Effector memory CD8-positive, alpha-beta T cell (primary cell): ENCODE measurements at regions not wholly inside any gene's neighbourhood (a gene's known extent, or its start where the extent isn't known, plus 50 kb on each side); places are given as distances from the start of the nearest gene placed in this dataset.
"Not testable (repeated sequence)": the region's sequence is repeated elsewhere in the genome, so short reads cannot be mapped to it uniquely, and the experiment has no call there.

Experiments used
- ATAC-seq: fragments of 150-1000 bp; cut with Tn5 transposase; replicated peaks from 2 replicates; pipeline ENCODE4 v1.10.0; 2021; ENCODE audit warnings: mild to moderate bottlenecking, moderate library complexity
- DNase-seq, 3 experiments: peaks; one replicate each; pipeline ENCODE4 v3.0.0; 2021
- H3K27ac Mint-ChIP-seq, 2 donors: one replicate each; pipeline ENCODE4 v1.8.0; 2022; ENCODE audit warnings: mild to moderate bottlenecking in 2 of 2, mixed read lengths in 2 of 2, moderate library complexity in 2 of 2
- H3K27me3 Mint-ChIP-seq, 2 donors: one replicate each; pipeline ENCODE4 v1.8.0; 2022; ENCODE audit warnings: mixed read lengths in 2 of 2
- H3K36me3 Mint-ChIP-seq: one replicate; pipeline ENCODE4 v1.8.0; 2022; ENCODE audit warnings: mild to moderate bottlenecking, moderate library complexity, mixed read lengths; ENCODE audit not compliant: insufficient read depth
- H3K4me1 Mint-ChIP-seq, 2 donors: one replicate each; pipeline ENCODE4 v1.8.0; 2022; ENCODE audit warnings: low read depth in 2 of 2, mixed read lengths in 2 of 2
- H3K4me3 Mint-ChIP-seq, 2 donors: one replicate each; pipeline ENCODE4 v1.8.0; 2022; ENCODE audit warnings: mild to moderate bottlenecking in 2 of 2, mixed read lengths in 2 of 2, moderate library complexity in 2 of 2
- H3K9me3 Mint-ChIP-seq, 2 donors: one replicate each; pipeline ENCODE4 v1.8.0; 2022; ENCODE audit warnings: mixed read lengths in 2 of 2

DNA sequence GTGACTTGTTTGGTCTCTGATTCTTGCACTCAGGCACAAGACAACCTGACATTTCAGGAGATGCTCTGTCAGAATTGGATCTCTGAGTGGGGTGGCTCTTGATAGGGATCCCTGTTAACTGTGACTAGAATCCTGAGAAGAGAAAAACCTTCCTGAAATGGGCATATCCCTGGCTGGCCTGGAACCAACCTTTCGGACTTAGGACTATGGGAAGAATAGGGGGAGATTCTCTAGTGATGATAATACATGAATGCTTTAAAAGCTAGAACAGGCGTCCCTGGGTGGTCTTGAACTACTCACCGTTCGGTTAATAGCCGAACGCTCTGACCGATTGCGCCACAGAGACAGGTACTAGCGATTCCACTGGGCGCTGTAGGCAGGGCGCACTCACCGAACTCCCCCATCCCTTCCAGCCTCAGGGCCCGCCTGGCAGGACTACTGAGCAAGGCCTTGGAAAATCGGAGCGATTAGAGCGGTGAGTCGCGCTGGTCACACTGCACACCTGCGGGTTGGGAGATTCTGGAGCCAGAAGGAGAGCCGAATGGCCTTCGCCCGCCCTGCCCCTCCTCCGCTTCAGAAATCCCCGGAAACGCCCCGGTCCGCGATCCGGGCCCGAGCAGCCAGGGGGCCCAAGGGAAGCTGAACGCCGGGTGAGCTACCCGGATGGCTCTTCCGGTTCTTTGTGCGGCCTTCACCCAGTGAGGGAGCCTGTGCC, 257.6 kb upstream of the NOTCH2NLA start:
- not testable (repeated sequence) for H3K9me3 Mint-ChIP-seq, ATAC-seq, H3K27ac Mint-ChIP-seq, DNase-seq, H3K4me1 Mint-ChIP-seq, H3K4me3 Mint-ChIP-seq, H3K36me3 Mint-ChIP-seq
- H3K27me3 Mint-ChIP-seq, result peaks cover 9 to 15% of the 10 kb centered on the region in 2 donors

DNA sequence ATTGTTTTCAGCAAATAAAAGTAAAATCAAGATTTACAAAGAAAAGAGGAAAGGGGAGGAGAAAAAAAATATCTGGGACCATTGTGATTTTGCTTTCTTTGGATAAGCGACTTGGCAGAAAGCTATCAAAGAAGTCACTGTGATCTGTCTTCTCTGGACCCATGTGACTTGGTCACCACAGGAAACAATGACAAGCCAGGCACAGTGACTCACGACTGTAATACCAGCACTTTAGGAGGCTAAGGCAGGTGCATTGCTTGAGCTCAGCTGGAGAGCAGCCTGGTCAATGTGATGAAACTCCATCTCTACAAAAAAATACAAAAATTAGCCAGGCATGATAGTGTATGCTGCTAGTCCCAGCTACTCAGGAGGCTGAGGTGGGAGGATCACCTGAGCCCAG, 255.4 kb upstream of the NOTCH2NLA start:
- not testable (repeated sequence) for H3K4me1 Mint-ChIP-seq, H3K4me3 Mint-ChIP-seq, DNase-seq, H3K9me3 Mint-ChIP-seq, H3K36me3 Mint-ChIP-seq, H3K27ac Mint-ChIP-seq
- peak; percentile 81 for ATAC-seq
- peaks cover 9 to 15% of the 10 kb centered on the region in 2 donors for H3K27me3 Mint-ChIP-seq

DNA sequence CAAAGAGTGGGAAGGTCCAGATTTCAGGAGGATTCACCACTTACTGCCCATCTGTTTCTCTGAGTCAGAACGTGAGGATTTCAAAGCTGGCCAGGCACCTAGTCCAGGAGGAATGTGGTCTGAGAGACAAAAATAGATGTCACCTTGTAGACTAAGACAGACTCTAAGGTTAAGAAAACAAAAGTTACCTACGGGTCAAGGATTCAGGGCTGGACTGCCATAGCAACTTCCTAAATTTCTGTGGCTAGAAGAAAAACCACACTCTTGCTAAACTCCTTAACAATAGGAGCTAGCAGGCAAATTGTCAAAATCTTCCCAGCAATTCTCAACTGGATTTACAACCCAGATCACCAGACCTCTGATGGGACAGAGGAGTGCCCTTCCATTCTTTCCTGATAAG, 250.4 kb upstream of the NOTCH2NLA start:
- not testable (repeated sequence) for H3K9me3 Mint-ChIP-seq, DNase-seq, H3K4me1 Mint-ChIP-seq, ATAC-seq, H3K36me3 Mint-ChIP-seq, H3K4me3 Mint-ChIP-seq, H3K27ac Mint-ChIP-seq
- H3K27me3 Mint-ChIP-seq, result peaks cover 0 to 10% of the 10 kb centered on the region in 2 donors

DNA sequence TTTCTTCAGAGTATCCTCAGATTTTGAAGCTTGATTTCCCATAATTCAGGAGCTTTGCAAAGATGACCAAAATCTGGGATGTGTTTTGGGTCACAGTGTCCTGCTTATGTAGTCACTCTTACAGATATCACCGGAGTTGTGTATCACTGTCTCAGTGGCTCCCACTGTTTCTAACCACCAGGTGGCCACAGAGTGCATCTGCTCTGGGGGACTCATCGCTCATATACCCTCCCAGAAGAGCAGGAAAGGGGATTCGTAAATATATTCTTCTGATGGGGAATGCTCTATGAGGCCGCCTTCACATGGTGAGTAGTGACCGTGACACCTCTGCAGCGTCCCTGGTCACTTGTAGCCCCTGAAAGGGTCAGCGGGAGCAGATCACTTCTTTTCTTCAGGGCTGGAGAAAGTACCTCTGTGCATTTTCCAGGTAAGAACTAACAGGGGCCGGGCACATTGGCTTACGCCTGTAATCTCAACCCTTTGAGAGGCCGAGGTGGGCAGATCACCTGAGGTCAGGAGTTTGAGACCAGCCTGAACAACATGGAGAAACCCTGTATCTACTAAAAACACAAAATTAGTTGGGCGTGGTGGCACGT, 249.4 kb upstream of the NOTCH2NLA start:
- H3K9me3 Mint-ChIP-seq, H3K4me3 Mint-ChIP-seq, H3K27ac Mint-ChIP-seq, H3K36me3 Mint-ChIP-seq, H3K4me1 Mint-ChIP-seq: not testable (repeated sequence)
- DNase-seq (peak; percentile 2 to 14 (median 4)), ATAC-seq (peak; percentile 35)
- peaks cover 0 to 10% of the 10 kb centered on the region in 2 donors for H3K27me3 Mint-ChIP-seq

DNA sequence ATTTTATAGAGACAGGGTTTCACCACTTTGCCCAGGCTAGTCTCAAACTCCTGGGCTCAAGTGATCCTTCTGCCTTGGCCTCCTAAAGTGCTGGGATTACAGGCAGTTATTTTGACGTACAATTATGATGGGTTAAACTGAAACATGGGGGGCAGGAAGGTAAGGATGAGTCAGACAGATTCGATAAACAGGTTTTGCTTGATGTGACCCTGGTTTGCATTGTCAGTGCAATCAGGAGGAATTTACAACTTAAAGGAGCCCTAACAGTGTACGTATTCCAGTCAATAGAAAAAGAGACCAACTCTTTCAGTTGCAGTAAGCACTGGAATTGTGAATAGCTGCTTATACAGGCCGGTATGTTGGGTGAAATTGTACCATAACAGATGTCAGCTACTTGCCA, 246.3 kb upstream of the NOTCH2NLA start:
- not testable (repeated sequence) for H3K27ac Mint-ChIP-seq, DNase-seq, H3K36me3 Mint-ChIP-seq, H3K4me1 Mint-ChIP-seq, ATAC-seq, H3K4me3 Mint-ChIP-seq, H3K9me3 Mint-ChIP-seq
- peaks cover 0 to 10% of the 10 kb centered on the region in 2 donors for H3K27me3 Mint-ChIP-seq

DNA sequence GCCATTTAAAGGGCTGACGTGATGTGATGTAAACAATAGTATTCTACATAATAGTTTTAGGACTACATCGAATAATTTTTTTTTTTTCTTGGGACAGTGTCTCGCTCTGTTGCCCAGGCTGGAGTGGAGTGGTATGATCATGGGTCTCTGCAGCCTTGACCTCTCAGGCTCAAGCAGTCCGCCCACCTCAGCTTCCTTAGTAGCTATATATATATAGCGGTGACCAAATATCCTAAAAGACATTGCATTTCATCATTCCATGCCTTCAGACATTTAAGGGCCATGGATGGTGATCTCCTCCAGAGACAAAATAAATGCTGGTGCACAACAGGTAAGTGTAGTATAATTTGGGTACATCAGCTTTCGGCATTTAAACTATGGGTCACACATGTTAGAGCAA, 245.4 kb upstream of the NOTCH2NLA start:
- not testable (repeated sequence) for H3K9me3 Mint-ChIP-seq, H3K27ac Mint-ChIP-seq, H3K36me3 Mint-ChIP-seq, ATAC-seq, DNase-seq, H3K4me1 Mint-ChIP-seq, H3K4me3 Mint-ChIP-seq
- H3K27me3 Mint-ChIP-seq, result peaks cover 0 to 10% of the 10 kb centered on the region in 2 donors

DNA sequence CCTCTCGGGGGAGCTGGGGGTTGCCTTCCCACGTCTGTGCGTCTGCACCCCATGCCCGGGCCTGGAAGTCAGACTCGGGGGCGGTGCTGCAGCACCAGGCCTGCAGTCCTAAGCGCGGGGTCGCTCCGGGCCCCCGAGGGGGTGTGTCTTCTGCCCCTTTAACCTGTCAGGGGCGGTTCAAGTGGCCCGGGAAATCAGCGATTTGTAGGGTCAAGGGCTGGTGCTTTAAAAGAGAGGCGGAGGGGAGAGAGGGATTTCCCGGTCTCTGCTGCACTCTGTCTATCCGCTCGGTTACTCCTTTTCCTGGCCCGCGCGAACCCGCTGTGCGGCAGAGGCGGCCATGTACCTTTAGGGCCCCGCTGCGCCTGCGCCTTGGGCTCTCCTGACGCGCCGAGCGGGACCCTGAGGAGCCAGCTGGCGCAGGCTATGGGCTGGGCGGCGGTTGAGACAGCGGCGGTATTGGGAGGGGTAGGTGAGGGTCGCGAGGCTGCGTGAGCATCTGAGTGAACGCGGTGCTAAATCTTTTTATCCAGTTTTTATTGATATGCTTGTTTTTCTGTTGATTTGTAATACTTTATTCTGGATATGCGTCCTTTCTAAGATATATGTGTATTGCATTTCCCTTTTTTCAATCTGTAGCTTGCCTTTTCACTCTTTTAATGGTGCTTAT, 243.5 kb upstream of the NOTCH2NLA start:
- Mint-ChIP-seq H3K27ac (peak overlapping the region; percentile 57 to 85), H3K4me3 (peak overlapping the region; percentile 80 to 82)
- peak; percentile 59 to 64 (median 60) for DNase-seq
- H3K9me3 Mint-ChIP-seq, H3K27me3 Mint-ChIP-seq, H3K4me1 Mint-ChIP-seq, H3K36me3 Mint-ChIP-seq: not testable (repeated sequence)
- ATAC-seq, result peak; percentile 100

DNA sequence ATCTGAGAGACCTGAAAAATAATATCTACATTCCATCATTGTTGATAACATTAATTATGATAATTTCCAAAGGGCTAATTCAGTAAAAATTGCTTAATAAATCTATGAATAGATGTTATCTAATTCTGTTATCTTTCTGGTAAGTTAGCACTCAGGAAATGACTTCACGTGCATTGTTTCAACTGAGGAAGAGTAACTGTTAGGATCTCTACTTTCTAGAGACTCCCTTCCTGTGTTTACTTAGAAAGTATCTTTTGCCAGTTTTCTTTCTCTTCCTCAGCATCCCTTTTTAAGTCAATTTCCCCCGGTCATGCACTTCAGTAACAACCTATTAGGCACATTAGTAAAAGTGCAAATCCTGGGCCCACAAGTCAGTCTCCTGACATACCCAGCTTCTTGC, 231.1 kb upstream of the NOTCH2NLA start:
- not testable (repeated sequence) for H3K27me3 Mint-ChIP-seq, H3K9me3 Mint-ChIP-seq, H3K4me3 Mint-ChIP-seq, H3K36me3 Mint-ChIP-seq, ATAC-seq, H3K4me1 Mint-ChIP-seq, H3K27ac Mint-ChIP-seq, DNase-seq

DNA sequence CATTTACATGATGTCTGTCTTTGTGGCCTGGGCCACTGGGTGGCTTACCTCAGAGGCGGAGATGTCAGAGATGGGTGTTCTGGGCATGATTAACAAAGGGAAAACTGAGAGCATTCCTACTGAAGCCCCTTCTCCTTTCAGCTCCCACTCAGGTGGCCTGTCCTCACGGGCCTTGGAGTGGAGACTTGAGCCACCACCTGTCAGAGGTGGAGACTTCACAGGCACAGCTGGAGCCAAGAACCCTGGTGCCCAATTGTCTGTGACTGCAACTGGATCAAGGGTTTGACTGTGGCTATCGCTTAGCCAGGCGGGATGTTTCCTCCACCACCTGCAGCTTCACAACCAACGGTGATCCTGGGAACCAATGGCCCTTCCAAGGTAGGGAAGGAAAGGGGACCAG, 230.5 kb upstream of the NOTCH2NLA start:
- not testable (repeated sequence) for H3K27me3 Mint-ChIP-seq, DNase-seq, H3K27ac Mint-ChIP-seq

DNA sequence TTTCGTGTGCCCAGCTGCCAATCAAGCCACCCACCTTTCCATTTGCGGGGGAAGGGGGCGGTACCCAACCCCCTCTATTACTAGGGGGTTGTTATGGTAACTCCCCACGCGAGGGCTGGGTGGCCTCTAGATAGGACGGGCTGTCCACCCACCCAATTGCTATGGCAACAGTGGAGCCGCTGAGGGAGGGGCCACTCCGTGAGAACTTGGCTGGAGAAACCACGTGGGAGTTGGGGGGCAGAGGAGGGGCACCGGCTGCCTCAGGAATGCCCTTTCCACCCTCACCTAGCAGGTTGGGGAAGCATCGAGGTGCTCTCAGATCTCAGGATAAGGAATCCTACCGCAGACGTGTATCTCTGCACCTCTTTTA, 220.0 kb upstream of the NOTCH2NLA start:
- not testable (repeated sequence) for DNase-seq, H3K27ac Mint-ChIP-seq, H3K36me3 Mint-ChIP-seq, ATAC-seq, H3K4me3 Mint-ChIP-seq, H3K9me3 Mint-ChIP-seq, H3K27me3 Mint-ChIP-seq, H3K4me1 Mint-ChIP-seq

More for the DNA sequence above, 230.5 kb upstream of the NOTCH2NLA start:
- H3K4me3 Mint-ChIP-seq, ATAC-seq, H3K9me3 Mint-ChIP-seq, H3K4me1 Mint-ChIP-seq, H3K36me3 Mint-ChIP-seq: not testable (repeated sequence)

DNA sequence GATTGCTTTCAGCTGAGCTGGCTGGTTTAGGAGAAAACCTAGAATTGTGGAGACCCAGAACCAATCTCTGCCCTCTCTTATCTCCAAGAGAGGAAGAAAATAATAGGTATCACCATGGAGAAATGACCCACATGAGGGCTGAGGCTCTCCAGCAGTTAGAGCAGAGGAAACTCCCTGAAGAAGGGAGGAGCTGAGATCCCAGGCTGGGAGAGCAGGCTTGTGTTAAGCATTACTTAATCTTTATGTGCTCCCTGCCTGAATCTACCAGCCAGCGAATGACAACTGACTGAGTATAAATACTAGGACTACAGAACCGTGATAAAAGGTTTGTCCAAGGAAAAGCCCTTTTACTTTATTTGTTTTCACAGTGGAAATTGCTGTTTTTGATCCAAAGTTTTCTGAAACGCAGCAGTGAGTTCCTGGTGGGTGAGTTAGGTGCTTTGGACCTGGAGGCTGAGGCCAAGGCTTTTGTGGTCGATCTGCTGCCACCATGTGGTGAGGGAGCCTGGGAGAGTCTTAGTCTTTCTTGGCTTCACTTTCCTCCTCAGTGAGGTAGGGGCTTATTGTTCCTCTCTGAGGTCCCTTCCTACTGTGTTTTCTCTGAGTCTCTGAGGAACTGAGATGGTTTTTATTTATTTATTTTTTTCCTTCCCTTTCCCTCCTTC, 219.5 kb upstream of the NOTCH2NLA start:
- not testable (repeated sequence) for H3K4me1 Mint-ChIP-seq, H3K36me3 Mint-ChIP-seq, H3K9me3 Mint-ChIP-seq, H3K27me3 Mint-ChIP-seq, H3K27ac Mint-ChIP-seq, H3K4me3 Mint-ChIP-seq, ATAC-seq
- DNase-seq, result peak; percentile 46 to 60 (median 51)

DNA sequence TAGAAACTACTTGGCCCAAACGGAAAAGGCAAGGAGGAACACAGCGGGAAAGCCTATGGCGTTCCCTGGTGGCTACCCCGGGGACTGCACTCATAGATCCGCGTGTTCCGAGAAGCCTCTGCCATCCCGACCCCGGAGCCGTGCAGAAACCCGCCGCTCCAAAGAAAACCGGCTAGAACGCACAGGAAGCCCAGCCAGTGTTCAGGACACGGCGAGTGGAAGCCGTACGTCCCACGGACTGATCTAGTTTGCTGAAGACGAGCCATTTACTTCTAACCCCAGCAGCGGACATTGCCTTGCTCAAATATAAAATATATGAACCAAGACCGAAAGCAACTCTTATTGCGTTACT, 215.0 kb upstream of the NOTCH2NLA start:
- H3K27ac Mint-ChIP-seq, H3K36me3 Mint-ChIP-seq, H3K4me1 Mint-ChIP-seq, H3K27me3 Mint-ChIP-seq, H3K9me3 Mint-ChIP-seq: not testable (repeated sequence)
- peak; percentile 15 to 43 (median 21) for DNase-seq
- peak; percentile 33 for ATAC-seq
- peak overlapping the region; percentile 33 to 59 for H3K4me3 Mint-ChIP-seq

DNA sequence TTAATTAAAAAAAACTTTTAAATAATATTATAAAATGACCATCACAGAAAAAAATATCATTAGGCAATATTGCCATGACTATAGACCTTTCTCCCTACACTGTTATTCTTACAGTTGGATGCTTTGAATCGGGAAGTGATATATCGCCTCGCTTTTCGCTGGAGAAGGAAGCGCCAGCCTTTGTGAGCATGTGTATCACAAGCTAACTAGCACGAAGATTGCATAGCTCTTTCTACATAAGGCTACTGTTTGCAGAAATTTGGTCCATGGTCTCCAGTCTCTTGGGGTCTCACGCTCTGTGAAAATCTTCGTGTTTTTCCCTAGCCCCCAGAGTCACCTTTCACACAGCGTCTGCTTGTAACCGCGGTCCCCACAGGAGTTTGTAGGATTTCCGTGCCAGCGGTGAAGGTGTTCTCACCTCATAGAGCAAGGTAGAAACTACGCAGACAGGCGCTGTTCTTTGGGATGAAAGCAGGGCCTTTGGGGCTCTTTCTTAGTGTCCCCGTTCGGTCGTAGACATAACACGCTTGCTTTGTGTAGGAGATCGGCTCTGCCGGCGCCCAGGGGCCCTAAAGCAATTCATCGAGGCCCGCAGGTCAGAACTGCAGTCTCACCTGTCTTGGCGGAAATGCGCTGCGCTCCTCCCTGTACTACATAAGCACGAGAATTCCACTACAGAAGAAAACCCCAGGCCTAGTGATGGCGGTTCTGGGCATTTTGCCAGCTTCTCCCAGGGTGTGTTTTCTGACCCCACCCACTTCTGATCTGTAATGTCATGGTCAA, 214.5 kb upstream of the NOTCH2NLA start:
- H3K9me3 Mint-ChIP-seq, H3K4me1 Mint-ChIP-seq, H3K36me3 Mint-ChIP-seq, H3K4me3 Mint-ChIP-seq, H3K27ac Mint-ChIP-seq, H3K27me3 Mint-ChIP-seq: not testable (repeated sequence)
- ATAC-seq (peak; percentile 65), DNase-seq (peak in 2 of 3 experiments; percentile 4 to 12)
